ENCODE measurements at regions not wholly inside any gene's neighbourhood (a gene's known extent, or its start where the extent isn't known, plus 50 kb on each side); places are given as distances from the start of the nearest gene placed in this dataset.

- TF ChIP-seq DPF2 (CRISPR knock-in tag; IDR thresholded peaks at IDR 0.05; ENCODE audit: borderline replicate concordance, low read depth) (no peak), CTCF (CRISPR knock-in tag; IDR thresholded peaks at IDR 0.05) (no peak), HIVEP1 (CRISPR knock-in tag; IDR thresholded peaks at IDR 0.05) (no peak), TMF1 (CRISPR knock-in tag; IDR thresholded peaks at IDR 0.05; ENCODE audit: low read depth) (no peak), MAZ (IDR thresholded peaks at IDR 0.05; ENCODE audit: borderline replicate concordance, low read depth, low read length) (no peak), MAZ (CRISPR knock-in tag; IDR thresholded peaks at IDR 0.05; ENCODE audit: low read depth) (no peak), ZNF121 (CRISPR knock-in tag; IDR thresholded peaks at IDR 0.05) (no peak), ZNF724P (CRISPR knock-in tag; IDR thresholded peaks at IDR 0.05; ENCODE audit: borderline replicate concordance) (no peak), ZNF138 (CRISPR knock-in tag; IDR thresholded peaks at IDR 0.05; ENCODE audit: low read depth) (no peak), MIER2 (CRISPR knock-in tag; IDR thresholded peaks at IDR 0.05) (no peak), SP5 (CRISPR knock-in tag; IDR thresholded peaks at IDR 0.05; ENCODE audit: borderline replicate concordance, low read depth) (no peak), NCOA1 (CRISPR knock-in tag; IDR thresholded peaks at IDR 0.05) (no peak), ZXDC (CRISPR knock-in tag; IDR thresholded peaks at IDR 0.05) (no peak)
Measured at GRCh38 chr4:63155561-63155960, 1253.7 kb downstream of the TECRL start.

Measured in HepG2 (cell line).